HG03175 (cell line): ENCODE measurements at regions not wholly inside any gene's neighbourhood (a gene's known extent, or its start where the extent isn't known, plus 50 kb on each side); places are given as distances from the start of the nearest gene placed in this dataset.

Source experiments
- ATAC-seq: cut with Tn5 transposase; IDR thresholded peaks from one replicate; pipeline ENCODE4 v1.9.1; 2021; ENCODE audit warnings: mild to moderate bottlenecking, moderate library complexity; ENCODE audit not compliant: unreplicated experiment

DNA sequence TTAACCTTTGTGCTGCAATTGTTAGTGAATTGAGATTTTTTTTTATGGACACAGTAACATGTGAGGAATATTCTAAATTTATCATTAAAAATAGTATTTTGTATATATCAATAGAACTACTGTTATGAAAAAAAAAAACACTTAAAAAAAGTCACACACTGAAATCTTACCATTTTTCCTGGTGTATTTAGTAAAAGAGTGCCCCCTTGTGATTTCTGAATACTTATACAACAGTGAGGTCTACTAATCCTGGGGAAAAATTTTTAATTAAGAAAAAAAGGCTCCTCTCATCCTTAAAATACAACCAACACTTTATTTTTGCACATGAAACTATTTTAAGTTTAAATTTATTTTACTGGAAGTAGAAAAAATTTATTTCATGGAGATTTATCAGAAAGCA, 56.4 kb upstream of the SPOCK3 start:
- no peak for ATAC-seq

DNA sequence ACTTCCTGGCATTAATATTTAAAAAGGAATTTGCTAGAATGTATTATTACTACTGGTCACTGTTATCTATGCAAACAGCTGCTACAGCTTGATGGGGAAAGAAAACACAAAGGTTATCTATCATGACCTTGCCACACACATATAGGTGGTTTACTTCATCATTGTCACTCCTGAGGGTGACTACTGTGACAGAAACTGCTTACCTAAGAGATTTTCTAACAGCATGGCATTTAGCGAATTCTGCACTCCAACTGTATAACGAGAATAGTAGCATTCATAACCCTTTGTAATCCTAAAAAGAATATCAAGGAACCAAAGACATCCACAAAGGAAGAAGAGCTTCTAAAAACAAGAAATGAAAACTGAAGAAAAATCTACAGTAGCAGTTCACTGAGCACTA, 74.6 kb upstream of the SPOCK3 start:
- no peak for ATAC-seq

DNA sequence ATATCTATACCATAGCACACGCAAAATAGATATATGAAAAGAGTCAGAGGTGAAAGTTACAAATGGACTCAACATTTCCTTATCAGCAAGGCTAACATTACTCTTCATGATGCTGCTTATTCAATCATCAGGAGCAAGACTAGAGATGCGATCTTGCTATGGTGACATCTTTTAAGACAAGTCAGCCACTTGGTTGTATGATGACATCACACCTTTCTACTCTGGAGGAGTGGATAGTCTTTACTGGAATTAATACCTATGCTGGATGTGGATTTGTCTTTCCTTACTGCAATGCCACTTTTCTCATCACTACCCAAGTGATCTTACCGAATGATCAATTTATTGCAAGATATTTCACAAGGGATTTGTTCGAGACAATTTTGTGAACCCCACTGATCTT, 87.0 kb upstream of the SPOCK3 start:
- no peak for ATAC-seq

DNA sequence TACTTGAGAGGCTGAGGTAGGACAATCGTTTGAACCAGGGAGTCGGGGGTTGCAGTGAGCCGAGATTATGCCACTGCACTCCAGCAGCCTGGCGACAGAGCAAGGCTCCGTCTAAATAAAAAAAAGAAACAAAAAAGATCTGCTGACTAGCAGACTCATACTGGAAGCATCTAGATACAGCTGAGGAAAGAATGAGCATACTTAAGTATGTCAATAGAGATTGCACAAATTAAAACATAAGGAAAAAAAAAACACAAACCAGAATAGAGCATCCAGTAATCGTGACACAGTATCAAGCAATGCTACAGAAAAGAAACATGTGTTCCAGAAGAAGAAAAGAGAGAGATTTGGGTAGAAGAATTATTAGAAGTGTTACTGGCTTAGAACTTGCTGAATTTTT, 105.5 kb upstream of the SPOCK3 start:
- no peak for ATAC-seq

DNA sequence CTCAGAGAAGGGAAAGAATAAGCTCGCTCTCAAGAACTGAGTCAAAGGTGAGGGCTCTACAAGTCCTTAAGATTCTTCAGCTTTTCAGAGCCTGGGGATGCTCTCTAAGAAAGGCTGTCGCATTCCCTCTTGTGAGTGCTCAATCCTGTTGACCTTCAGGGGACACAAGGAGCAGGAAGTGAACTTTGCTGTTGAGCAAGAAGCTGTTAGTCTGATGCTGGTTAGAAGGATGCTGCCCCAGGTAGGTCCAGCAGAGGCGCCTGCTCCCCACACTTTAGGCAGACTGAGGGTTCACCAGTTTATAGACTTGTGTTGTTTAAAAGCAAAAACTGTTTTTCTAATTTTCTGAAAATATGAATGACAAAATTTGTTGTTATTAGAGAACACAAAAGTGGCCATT, 125.4 kb upstream of the SPOCK3 start:
- ATAC-seq: no peak

DNA sequence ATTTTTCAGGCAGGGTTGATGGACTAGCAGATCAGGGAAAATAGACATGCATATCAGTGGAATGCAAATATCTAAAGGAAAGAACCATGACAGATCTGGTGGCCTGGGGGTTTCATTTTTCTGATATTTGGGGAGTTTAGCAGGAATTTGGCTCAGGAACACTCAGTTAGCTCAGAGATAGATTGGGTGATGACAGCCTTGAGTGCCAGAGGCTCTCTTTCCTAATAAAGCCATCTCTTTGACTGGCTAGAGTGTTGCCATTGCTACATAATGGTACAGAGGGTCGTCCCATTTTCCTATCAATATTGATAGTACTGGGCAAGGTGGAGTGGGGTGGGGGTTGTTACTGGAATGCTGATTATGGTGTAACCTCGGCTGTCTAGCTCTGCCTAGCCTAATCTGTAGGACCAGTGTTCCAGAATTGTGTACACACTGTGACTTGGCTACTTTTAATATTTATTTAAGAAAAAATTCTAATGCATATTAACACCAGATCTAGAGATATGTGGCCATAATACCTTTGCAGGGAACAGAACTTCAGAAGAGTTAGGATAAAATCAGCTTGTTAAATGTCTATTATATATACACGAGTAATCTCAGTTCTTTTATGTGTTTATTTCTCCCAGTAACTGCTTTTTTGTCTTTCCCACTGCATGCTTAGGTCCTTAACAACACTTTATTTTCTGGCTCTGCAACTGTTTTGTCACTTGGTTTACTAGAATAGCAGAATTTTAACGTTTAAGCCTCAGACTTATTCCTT, 145.0 kb upstream of the SPOCK3 start:
- no peak for ATAC-seq

DNA sequence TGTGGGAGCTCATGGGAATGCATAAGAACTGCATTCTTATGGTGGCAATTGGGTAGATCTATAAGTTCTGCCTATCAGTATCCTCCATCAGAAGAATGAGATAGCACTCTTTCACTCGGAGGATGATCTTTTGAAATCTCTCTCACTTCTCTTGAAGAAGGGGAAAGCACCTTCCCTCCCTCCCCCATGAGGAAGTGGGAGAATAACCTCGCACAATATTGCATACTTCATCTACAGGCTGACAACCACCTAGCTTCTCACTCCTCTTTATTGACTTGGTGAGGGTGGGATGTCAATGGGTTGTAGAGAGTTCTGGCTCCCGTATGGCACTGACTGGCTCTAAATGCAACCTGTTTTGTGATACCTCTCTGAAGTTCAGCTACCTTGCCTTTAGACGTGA, 146.7 kb upstream of the SPOCK3 start:
- no peak for ATAC-seq

DNA sequence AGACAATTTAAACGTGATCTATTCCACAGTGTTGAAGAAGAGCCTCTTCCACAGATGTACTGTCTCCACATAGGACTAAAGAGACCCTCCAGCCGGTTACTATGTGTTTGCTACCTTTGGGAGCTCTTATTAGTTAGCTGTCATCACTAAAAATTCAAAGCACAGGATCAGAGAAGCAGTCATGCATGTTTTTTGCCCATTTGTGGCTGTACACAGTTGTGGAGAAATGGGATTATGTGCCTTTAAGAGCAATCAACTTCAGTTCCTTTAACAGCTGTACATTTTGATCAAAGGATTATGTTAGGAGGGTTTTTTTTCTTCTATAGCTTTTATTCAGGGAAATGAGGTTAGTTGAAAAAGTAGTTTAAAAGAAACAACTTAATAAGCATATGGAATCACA, 149.0 kb upstream of the SPOCK3 start:
- ATAC-seq: no peak

DNA sequence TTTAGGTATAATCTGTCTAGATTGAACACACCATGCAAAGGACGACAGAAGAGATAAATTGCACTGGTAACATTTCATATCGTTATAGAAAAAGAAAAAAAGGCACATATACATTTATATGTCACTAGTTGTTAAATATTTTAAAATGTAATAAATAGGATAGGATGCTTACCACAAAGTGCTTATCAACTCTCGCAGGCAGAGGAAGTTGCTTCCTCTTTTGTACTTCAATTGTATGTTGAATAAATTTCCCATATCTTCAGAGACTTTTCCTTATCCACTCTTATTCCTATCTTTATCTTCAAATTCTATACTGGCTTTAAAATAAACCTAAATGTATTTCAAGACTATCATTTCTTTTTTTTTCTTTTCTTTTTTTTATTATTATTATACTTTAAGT, 163.3 kb upstream of the SPOCK3 start:
- ATAC-seq: no peak

DNA sequence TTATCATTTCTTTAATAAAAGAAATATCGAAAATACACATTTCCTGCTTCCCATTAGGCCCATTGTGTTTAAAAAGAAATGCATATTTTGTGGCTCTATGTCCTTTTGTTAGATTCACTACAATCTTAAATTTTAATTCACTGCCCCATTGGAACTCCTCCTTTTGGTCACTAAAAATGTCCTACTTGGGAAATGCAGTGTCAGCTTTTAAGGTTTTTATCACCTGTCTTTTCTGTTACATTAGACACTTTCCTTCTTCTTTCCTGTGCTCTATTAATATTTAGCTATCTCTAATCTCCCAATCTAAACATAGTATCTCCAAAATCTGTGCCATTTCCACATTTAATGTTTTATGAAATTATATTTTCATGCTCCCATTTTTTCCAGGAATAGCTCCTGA, 164.9 kb upstream of the SPOCK3 start:
- no peak for ATAC-seq

DNA sequence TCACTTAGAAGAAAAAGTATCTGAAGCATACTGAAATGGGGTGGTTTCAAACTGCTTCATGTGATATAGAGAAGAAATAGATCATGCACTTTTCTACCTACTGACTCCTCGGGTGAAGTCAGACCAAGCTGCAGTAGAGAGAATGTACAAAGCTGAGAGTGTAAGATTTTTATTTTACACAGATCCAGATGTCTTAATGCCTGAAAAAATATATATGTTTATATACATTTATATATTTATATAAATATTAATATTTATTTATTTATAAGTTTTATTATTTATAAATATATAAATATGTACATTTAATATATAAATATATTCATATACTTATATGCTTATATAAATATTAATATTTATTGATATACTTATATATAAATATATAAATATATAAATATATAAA, 171.9 kb upstream of the SPOCK3 start:
- no peak for ATAC-seq

DNA sequence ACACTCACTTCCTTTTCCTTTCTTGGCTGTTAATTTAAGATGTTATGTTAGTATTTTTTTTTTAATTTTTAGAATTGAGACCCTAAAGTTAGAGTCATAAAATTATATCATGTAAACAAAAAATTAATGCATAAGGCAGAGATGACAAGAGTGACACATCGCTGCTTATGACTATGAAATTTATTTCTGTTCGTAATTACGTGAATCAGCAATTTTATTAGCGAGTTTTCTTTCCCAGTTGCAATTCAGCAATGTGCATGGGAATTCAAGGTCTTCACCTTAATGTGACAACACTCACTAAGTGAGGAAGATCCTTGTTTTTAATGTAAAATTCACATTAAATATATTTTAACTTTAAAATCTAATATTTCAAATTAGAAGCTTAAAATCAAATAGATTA, 181.2 kb upstream of the SPOCK3 start:
- no peak for ATAC-seq

DNA sequence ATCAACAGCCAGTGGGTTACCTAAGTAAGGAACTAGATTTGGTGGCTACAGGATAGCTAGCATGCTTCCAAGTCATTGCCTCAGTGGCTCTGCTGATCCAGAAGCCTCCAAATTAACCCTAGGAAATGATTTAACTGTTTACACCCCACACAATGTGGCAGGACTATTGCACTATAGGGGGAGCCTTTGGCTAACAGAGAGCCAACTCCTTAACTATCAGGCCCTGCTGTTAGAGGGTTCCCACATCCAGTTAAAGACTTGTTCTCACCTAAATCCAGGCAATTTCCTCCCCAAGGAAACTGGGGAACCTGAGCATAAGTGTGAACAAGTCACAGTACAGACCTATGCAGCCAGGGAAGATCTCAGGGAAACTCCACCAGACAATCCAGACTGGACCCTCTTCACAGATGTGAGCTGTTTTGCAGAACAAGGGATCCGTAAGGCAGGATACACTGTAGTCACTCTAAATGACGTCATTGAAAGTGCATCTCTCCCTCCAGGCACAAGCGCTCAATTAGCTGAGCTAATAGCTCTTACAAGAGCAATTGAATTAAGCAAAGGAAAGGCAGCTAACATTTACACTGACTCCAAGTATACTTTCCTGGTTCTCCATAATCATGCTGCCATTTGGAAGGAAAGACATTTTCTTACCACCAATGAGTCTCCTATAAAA, 185.3 kb upstream of the SPOCK3 start:
- ATAC-seq: no peak

DNA sequence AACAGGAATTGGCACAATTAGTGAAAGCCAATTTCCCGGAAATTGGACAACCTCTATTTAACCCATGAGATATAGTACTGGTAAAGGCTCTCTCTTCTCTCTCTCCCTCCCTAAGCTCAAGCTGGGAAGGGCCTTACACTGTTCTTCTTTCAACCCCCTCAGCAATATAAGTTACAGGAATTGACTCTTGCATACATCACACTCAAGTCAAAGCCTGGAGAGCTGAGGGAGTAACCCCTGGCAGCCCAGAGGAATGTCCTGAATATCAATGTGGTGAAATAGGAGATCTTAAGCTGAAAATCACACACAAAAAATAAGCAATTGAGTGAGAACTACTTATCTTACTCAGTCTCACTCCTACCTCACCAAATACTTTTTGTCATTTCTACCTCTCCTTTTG, 186.9 kb upstream of the SPOCK3 start:
- ATAC-seq: no peak

DNA sequence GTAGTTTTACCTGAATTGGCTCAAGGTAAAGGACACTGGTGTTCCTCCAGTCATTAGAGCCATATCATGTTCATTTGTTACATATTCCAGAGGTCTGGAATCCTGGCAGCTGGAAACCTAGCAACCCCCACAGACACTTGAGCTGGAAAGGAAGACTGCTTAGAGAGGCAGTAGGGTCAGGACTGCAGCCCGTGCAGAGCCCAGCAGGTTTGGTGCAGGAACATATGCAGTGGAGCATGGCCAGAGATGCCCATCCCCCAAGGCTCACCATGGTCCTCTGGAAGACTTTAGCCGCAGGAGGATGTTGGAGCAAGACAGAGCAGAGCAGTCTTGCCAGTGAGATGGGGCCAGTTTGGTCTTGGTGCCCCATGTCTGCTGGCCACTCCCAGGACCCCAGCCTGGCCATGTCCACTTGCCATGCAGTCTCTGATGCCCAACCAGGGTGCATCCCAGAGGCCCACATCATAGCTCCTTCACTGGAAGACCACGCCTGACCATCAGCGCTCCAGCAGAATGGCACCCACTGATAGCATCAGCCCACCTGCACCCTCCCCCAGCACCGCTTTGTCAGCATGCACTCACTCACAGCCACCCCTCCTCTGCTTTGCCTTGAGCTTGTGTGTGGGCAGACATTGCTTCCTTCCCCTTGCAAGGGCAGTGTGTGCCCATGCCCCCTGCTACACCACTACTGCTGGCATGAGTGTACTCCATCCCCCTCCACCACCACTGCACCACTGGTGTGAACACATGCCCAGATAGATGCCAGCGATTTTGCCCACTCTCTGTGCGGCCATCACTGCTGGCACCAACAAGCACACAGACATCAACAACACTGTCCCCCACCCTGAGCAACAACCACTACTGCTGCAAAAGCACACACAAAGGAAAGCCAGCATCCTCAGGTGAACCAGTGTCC, 190.3 kb upstream of the SPOCK3 start:
- no peak for ATAC-seq

DNA sequence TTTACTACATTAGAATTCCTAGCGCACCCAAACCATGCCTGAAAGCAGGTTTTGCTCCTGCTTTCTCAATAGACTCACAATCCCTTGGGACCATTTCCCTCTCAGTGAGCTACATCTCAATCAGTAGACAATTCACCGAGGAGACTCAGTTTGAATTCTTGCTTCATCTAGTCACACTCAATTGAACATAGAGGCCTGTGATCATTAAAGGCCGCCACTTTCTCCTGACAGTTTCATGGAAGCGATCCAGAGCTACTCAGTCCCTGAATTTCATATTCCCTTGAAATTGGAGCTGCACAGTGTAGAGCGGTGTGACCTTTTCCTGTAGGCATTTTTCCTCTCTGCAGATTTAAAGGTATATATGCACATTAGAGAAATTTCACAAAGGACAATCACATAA, 193.9 kb upstream of the SPOCK3 start:
- ATAC-seq: no peak

DNA sequence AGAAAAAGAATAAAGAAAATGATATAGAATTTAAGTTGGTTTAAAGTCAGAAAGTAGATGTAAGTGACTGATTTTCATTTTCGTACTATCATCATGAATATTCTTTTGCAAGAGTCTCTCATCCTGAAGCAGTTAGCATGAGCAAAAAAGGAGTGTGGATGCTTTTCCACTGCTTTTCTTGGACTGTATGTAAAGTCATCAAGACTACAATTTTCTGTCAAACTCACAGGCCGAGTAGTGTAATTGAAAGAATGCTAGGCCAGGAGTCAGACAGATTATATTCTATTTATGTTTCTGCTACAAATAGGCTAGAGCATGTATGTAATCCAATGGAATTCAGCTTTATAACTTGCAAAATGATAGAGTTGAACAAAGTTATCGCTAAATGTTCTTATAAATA, 197.1 kb upstream of the SPOCK3 start:
- ATAC-seq: no peak

DNA sequence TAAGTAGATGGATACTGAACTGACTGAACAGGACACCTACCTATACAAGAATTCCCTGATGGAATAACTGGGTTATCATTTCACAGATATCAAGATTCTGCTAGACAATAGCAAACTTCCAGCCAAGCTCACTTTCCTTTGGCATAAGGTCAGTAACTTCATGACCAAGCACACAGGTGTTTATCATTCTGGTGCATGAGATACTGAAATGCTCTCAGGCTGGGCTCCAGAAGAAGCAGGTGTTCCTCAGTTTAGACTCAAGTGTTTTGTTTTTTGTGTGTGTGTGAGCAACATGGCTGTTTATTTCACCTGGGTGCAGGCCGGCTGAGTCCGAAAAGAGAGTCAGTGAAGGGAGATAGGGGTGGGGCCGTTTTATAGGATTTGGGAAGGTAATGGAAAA, 201.5 kb upstream of the SPOCK3 start:
- no peak for ATAC-seq

DNA sequence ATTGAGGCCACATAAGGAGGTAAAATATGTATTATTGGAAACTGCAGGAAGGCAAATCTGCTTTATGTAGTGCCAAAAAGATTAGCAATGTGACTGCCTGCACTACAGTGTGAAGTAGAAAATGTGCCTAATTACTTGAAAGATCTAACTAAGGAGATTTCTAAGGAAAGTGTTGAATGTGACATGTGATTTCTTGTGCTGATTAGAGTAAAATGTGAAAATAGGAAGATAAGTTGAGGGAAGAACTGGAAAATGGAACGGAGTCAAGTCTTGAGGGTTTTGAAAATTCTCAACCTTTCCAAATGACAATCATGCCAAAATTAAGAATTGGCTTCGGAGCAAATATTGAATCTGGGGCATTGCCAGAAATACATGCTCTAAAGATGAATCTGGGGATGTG, 209.5 kb upstream of the SPOCK3 start:
- no peak for ATAC-seq

DNA sequence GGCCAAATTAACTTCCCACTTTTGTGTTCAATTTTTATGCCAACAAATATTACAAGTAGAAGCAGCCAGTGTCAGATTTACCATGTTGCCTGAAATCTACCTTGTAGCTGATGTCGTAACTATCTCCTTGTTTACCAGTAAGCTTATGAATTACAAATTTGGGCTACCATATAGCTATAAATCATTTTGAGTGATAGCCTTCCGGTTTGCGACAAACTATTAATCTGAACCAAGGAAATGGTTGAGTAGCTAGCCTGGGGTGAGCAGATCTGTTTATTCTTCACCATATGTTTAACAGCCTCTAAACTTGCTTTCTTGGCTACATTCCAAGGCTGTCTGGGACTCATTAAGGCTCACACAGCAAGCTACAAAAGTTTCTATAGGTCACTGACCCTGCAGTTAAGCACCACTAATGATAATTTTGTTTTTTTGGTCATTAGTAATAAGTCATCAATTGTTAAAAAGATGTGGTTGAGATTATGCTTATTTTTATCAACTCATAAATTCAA, 218.7 kb upstream of the SPOCK3 start:
- no peak for ATAC-seq

DNA sequence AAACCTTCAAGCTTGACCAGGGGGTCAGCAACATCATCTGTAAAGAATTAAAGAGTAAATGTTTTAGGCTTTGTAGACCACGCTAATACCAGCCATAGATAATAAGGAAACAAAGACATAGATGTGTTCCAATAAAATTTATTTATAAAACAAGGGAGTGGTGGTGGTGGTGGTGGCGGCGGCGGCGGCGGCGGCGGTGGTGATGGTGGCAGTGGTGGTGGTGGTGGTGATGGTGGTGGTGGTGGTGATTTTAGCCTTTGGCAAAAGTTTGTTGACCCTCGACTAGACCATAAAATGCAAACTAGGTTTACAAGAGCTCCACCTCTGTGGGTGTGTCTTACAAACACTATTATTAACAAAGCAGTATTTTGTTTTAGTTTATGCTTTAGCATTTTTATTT, 222.3 kb upstream of the SPOCK3 start:
- no peak for ATAC-seq

DNA sequence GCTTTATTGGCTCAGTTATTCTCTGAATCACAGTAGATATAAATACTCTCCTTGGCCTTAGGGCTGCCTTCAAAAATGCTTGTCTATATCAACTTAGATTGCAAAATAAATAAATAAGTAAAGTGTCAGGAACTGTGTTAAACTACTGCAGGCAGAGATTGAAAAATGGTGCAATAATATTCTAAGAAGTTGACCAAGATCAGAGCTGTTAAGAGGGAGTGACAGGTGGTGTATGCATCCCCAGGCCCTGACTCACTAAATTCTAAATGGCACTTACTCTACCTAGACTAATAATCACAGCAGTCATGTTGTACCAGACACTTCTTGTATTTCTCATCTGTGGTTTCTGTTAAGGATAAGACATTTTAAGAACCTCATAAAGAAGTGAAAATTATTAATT, 235.1 kb upstream of the SPOCK3 start:
- ATAC-seq: no peak
